ENCODE measurements at regions not wholly inside any gene's neighbourhood (a gene's known extent, or its start where the extent isn't known, plus 50 kb on each side); places are given as distances from the start of the nearest gene placed in this dataset.
"Not testable (repeated sequence)": the region's sequence is repeated elsewhere in the genome, so short reads cannot be mapped to it uniquely, and the experiment has no call there.

DNA sequence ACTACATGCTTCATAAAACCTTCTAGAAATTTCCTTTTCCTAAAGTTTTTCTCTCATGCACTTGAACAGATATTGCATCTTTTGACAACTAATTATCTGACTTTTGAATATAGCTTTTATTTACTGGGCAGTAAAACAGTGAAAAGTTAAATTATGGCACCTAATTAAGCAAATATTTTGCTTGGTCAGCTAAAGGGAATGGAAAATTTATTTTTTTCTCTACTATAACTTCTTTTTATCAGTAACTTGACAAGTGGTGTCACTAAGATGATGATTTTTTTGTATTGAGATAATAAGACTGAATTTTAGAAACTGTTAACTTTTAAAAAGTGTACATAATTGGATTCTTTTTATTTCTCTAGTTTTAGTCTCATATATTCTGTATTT, 351.6 kb downstream of the PIK3C3 start:
- DNase-seq (ENCODE audit: low read depth in 2 of 3, low spot score in 2 of 3), result no peak

DNA sequence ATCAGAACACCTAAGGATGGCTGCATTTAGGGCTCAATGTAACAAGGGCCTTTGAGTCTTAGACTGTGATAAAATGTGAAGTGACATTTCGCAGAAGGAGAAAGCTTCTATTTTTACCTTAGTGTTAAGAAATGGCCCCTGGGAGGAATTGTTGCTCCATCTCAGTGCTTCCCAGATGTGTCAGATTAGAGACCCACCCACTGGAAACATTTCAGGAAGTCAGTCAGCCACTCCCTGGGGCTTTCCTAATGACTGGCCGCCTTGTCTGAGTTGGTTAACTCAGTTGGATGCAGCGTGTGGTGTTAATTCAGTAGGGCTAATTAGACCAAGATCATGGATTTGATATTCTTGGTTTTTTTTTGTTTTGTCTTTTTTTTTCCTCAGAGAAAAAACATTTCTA, 355.9 kb downstream of the PIK3C3 start:
- no peak for DNase-seq (ENCODE audit: low read depth in 2 of 3, low spot score in 2 of 3)

DNA sequence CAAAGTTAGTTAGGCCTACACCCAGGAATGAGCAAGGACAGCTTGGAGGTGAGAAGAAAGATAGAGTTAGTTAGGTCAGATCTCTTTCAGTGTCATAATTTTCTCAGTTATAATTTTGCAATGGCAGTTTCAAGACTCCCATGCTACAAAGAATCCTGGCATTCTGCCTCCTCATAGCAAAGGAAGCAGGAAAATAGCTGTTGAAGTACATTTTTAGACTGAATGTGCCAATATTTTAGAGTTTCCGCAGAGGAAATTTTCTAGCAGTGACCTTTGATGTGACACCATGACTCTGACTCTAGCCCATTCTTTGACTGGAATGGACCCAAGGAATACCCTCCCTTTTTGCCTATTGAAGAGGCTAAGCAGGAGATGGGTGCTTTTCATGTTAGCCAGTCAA, 371.7 kb downstream of the PIK3C3 start:
- no peak for DNase-seq (ENCODE audit: low read depth in 2 of 3, low spot score in 2 of 3)

DNA sequence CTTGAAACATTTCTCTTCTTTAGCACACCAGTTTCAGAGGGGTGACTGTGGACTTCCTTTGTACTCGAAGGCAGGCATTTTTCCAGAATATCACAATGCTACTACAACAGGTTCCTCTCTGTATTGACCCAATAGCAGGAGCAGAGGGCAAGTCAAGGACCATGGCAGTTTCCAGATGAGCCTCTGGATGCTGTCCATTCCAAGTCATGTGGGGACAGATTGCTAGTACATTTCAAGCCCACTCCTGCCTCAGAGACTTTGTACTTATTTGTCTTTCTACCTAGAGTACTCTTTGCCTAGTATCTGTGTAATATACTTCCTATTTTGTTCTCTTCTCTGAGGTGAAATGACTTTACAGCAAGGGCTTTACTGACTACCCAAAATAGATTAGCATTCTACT, 373.9 kb downstream of the PIK3C3 start:
- DNase-seq (ENCODE audit: low read depth in 2 of 3, low spot score in 2 of 3), result no peak

DNA sequence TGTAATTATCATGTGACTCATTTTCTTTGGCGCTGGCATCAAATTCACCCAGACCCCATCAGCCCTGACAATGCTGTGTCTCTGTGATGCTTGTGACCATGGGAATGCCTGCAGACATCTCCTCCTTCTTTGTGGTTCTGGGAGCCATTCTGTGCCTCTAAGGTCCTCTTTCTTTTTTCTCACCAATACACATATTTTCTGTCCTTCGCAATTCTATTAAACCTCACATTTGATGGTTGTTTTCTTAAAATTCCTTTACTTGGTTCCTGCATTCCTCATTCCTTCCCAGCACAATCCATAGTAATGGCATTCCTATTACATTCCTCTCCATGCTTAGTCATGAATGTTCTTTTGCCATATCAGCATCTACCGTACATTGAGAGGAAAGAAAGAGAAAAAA, 375.3 kb downstream of the PIK3C3 start:
- DNase-seq (ENCODE audit: low read depth in 2 of 3, low spot score in 2 of 3), result no peak

DNA sequence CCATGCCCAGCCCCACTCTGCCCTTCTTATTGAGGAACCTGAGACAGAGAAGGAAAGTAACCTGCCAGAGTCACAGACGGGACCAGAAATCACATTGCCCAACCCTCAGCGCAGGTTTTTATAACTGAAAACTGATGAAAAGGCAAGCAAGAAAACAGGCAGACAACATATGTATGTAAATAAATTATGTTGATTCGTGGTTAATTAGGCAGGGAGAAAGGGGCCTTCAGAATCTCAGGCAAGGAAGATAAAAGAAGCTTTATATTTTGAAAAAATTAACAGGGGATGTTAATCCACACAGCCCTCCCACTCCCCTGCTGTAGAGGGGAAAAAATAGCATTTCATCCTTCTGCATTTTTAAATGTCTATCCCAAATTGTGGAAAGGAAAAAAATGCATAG, 378.5 kb downstream of the PIK3C3 start:
- no peak for DNase-seq (ENCODE audit: low read depth in 2 of 3, low spot score in 2 of 3)

DNA sequence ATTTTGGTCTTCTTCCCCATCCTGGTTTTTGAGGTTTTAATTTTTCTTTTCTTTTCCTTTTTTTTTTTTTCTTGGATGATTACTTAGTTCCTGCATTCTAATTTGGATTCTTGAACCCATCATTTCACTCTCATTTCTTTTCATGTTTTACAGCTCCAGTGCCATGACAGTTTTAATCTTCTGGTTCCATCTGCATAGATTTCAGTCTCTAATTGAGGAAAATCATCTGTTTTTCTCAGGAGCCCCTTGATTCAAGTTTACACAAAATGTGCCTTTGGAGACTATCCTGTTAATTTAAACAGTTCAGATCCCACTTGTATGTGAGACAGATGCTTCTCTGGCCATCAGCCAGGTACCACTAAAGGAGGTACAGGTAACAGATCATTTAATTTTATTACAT, 379.9 kb downstream of the PIK3C3 start:
- no peak for DNase-seq (ENCODE audit: low read depth in 2 of 3, low spot score in 2 of 3)

DNA sequence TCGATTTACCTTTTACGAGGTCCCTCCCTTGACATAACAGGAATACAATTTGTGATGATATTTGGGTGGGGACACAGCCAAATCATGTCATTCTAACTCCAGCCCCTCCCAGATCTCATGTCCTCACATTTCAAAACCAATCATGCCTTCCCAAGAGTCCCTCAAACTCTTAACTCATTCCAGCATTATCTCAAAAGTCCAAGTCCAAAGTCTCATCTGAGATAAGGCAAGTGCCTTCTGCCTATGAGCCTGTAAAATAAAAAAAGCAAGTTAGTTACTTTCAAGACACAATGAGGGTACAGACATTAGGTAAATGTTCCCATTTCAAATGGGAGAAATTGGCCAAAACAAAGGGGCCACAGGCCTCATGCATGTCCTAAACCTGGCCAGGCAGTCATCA, 381.1 kb downstream of the PIK3C3 start:
- no peak for DNase-seq (ENCODE audit: low read depth in 2 of 3, low spot score in 2 of 3)

DNA sequence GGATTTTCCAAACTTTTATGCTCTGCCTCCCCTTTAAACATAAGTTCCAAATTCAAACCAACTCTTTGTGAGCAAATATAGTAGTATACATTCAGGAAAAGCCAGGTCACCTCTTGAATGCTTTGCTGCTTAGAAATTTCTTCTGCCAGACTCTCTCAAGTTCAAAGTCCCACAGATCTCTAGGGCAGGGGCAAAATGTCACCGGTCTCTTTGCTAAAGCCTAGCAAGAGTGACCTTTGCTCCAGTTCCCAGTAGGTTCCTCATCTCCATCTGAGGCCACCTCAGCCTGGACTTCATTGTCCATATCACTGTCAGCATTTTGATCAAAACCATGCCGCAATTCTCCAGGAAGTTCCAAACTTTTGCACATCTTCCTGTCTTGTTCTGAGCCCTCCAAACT, 382.3 kb downstream of the PIK3C3 start:
- DNase-seq (ENCODE audit: low read depth in 2 of 3, low spot score in 2 of 3), result not testable (repeated sequence)

DNA sequence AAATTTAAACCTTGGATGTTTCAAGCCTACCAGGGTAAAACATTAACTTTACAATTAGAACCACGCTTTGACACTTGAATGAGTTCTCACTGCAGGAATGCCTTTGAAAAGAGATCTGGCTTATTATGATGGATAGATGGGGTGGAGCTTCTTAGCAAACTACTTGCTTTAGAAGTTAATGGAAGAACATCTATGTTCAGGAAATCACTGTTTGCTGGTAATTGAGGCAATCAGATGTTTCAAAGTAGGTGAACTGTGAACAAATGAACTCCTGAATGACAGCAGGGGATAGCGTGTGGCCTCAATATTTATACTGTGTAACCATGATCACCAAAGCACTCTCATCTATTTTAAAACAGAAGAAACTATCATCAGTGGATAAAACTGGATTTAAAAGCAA, 383.6 kb downstream of the PIK3C3 start:
- no peak for DNase-seq (ENCODE audit: low read depth in 2 of 3, low spot score in 2 of 3)

- no peak for DNase-seq (ENCODE audit: low read depth in 2 of 3, low spot score in 2 of 3)
Measured at GRCh38 chr18:42339372-42339771, 384.3 kb downstream of the PIK3C3 start.

DNA sequence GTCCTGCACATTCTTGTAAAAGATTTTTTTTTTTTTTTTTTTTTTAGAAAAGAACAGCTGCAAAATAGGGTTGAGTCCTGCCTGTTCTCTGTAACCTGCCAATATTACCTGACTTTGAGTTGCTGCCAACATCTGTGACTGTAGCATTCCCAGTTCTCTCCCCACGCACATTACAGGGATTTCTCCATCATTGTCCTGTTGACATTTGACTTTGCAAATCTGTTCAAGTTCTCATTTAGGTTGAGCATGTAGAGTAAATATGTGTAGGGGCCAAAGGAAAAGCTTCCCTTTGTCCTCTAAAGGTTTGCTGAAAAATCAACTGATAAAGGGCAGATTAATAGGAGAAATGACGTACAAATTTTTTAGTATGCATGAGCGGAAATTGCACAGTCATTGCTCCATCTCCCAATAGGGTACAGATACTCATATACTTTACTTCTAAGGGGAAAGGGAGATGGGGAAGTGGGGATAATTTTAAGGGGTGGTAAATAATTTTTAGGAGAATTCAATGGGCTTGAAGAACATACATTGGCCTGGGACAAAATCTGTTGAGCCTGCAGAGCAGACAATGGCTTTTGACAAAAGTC, 385.5 kb downstream of the PIK3C3 start:
- no peak for DNase-seq (ENCODE audit: low read depth in 2 of 3, low spot score in 2 of 3)

GRCh38 chr18:42341423-42341822, 386.4 kb downstream of the PIK3C3 start:
- DNase-seq (ENCODE audit: low read depth in 2 of 3, low spot score in 2 of 3), result no peak

DNA sequence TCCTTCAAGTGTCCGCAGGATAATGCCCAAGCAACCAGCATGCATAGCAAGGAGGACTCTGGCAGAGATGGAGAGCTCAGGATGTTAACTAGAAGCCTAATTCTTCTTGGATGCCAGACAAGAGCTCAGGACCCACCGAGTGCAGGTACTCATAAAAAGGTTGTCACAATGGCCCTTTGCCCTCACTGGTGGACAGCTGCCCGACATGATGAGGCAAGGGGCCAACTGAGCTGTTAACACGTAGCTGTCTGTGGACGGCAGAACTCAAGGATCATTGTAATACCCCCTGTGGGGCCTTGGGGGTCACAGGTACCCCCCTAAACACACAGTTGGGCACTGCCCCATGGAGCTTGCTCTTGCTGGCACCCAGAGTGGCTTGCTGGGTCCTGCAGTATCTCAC, 393.7 kb downstream of the PIK3C3 start:
- no peak for DNase-seq (ENCODE audit: low read depth in 2 of 3, low spot score in 2 of 3)

DNA sequence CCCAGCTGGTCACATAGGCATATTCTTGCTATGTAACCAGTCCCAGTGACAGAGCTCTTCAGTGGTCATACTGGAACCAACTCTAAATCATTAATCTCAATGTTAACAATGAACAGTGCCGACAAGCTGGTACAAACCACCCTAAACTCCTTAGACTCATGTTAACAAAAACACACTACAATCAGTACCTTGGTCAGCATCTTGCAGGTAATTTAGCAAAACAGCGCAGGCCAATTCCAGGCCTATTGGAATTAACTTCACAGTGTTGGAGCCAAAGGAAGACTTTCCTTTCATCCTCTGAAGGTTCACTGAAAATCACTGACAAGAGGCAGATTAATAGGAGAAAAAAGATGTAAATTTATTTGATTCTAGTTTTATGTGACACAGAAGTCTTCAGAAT, 396.4 kb downstream of the PIK3C3 start:
- no peak for DNase-seq (ENCODE audit: low read depth in 2 of 3, low spot score in 2 of 3)

- DNase-seq (ENCODE audit: low read depth in 2 of 3, low spot score in 2 of 3), result no peak
Measured at GRCh38 chr18:42360716-42361115, 405.7 kb downstream of the PIK3C3 start.

GRCh38 chr18:42363446-42364441, 408.7 kb downstream of the PIK3C3 start:
- DNase-seq (ENCODE audit: low read depth in 2 of 3, low spot score in 2 of 3), result no peak

- no peak for DNase-seq (ENCODE audit: low read depth in 2 of 3, low spot score in 2 of 3)
Measured at GRCh38 chr18:42364766-42365165, 409.7 kb downstream of the PIK3C3 start.

DNA sequence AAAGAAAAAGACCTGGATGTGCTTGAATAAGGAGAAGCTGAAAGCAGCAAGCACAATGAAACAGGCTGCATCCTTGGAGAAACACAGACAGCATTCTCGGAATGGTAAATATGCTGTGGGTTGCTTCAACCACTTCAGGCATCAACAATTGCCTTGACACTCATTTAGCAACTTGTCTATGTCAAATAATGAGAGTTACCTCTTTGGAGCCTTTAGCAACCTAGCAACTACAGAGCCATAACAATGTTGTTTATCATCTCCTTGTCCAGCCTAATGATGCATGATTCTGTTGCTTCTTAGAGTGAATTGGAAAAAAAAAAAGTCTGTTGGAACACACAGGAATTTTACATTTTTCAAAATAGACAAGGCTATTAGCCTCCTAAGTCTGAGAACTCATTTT, 410.6 kb downstream of the PIK3C3 start:
- DNase-seq (ENCODE audit: low read depth in 2 of 3, low spot score in 2 of 3), result no peak

GRCh38 chr18:42373584-42373983, 418.6 kb downstream of the PIK3C3 start:
- no peak for DNase-seq (ENCODE audit: low read depth in 2 of 3, low spot score in 2 of 3)

- DNase-seq (ENCODE audit: low read depth in 2 of 3, low spot score in 2 of 3), result no peak
Measured at GRCh38 chr18:42374961-42375360, 419.9 kb downstream of the PIK3C3 start.

DNA sequence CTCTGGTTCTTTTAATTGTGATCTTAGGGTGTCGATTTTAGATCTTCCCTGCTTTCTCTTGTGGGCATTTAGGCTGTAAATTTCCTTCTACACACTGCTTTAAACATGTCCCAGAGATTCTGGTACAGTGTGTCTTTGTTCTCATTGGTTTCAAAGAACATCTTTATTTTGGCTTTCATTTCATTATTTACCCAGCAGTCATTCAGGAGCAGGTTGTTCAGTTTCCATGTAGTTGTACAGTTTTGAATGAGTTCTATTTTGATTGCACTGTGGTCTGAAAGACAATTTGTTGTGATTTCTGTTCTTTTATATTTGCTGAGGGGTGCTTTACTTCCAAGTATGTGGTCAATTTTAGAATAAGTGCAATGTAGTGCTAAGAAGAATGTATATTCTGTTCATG, 423.8 kb downstream of the PIK3C3 start:
- not testable (repeated sequence) for DNase-seq (ENCODE audit: low read depth in 2 of 3, low spot score in 2 of 3)

DNA sequence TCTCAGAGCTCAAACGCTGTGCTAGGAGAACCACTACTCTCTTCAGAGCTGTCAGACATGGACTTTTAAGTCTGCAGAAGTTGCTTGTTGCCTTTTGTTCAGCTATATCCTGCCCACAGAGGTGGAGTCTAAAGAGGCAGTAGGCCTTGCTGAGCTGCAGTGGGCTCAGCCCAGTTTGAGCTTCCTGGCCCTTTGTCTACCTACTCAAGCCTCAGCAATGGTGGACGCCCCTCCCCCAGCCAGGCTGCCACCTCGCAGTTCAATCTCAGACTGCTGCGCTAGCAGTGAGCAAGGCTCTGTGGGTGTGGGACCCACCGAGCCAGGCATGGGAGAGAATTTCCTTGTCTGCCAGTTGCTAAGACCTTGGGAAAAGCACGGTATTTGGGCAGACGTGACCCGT, 426.2 kb downstream of the PIK3C3 start:
- not testable (repeated sequence) for DNase-seq (ENCODE audit: low read depth in 2 of 3, low spot score in 2 of 3)
